ENCODE measurements at regions not wholly inside any gene's neighbourhood (a gene's known extent, or its start where the extent isn't known, plus 50 kb on each side); places are given as distances from the start of the nearest gene placed in this dataset.

DNA sequence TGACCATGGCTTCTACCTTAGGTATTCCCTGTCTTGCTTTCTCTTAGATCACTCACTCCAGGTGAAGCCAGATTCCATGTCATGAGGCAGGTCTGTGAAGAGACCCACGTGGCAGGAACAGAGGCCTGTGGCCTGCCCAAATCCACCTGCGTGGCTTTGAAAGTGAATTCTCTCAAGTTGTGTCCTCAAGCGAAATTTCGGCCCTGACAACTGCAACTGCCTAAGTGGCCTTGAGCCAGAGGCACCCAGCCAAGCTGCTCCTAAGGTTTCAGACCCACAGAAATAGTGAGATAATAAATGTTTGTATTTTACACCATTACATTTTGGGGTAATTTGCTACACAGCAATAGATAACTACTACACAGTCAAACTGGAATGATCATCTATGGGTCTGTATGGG lies 497.9 kb downstream of the XYLT1 start:
- TF ChIP-seq, protein P1, sequence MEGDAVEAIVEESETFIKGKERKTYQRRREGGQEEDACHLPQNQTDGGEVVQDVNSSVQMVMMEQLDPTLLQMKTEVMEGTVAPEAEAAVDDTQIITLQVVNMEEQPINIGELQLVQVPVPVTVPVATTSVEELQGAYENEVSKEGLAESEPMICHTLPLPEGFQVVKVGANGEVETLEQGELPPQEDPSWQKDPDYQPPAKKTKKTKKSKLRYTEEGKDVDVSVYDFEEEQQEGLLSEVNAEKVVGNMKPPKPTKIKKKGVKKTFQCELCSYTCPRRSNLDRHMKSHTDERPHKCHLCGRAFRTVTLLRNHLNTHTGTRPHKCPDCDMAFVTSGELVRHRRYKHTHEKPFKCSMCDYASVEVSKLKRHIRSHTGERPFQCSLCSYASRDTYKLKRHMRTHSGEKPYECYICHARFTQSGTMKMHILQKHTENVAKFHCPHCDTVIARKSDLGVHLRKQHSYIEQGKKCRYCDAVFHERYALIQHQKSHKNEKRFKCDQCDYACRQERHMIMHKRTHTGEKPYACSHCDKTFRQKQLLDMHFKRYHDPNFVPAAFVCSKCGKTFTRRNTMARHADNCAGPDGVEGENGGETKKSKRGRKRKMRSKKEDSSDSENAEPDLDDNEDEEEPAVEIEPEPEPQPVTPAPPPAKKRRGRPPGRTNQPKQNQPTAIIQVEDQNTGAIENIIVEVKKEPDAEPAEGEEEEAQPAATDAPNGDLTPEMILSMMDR (IDR thresholded peaks at IDR 0.05): no peak
- no peak for TF ChIP-seq POLR2A (IDR thresholded peaks at IDR 0.05)

Measured in esophagus squamous epithelium (tissue), 4 donors.